ENCODE measurements at regions not wholly inside any gene's neighbourhood (a gene's known extent, or its start where the extent isn't known, plus 50 kb on each side); places are given as distances from the start of the nearest gene placed in this dataset.
"Not testable (repeated sequence)": the region's sequence is repeated elsewhere in the genome, so short reads cannot be mapped to it uniquely, and the experiment has no call there.

- DNase-seq (ENCODE audit: low spot score): no peak
These were observed 1898.0 kb upstream of the PCDH7 start for GRCh38 chr4:28822163-28822562.

GRCh38 chr4:28827866-28828265 is 1892.3 kb upstream of the PCDH7 start:
- DNase-seq (ENCODE audit: low spot score): no peak

GRCh38 chr4:28831867-28832266 is 1888.3 kb upstream of the PCDH7 start:
- no peak for DNase-seq (ENCODE audit: low spot score)

GRCh38 chr4:28832444-28832843 is 1887.7 kb upstream of the PCDH7 start:
- DNase-seq (ENCODE audit: low spot score): no peak

GRCh38 chr4:28834120-28834519 is 1886.0 kb upstream of the PCDH7 start:
- no peak for DNase-seq (ENCODE audit: low spot score)

- no peak for DNase-seq (ENCODE audit: low spot score)
These were observed 1884.7 kb upstream of the PCDH7 start for GRCh38 chr4:28835501-28835900.

- DNase-seq (ENCODE audit: low spot score): no peak
These were observed 1877.9 kb upstream of the PCDH7 start for GRCh38 chr4:28842271-28842670.

- no peak for DNase-seq (ENCODE audit: low spot score)
These were observed 1875.0 kb upstream of the PCDH7 start for GRCh38 chr4:28845158-28845557.

GRCh38 chr4:28857028-28857427 is 1863.1 kb upstream of the PCDH7 start:
- not testable (repeated sequence) for DNase-seq (ENCODE audit: low spot score)

GRCh38 chr4:28868841-28869240 is 1851.3 kb upstream of the PCDH7 start:
- DNase-seq (ENCODE audit: low spot score): no peak

GRCh38 chr4:28879178-28879577 is 1841.0 kb upstream of the PCDH7 start:
- no peak for DNase-seq (ENCODE audit: low spot score)

- no peak for DNase-seq (ENCODE audit: low spot score)
These were observed 1840.3 kb upstream of the PCDH7 start for GRCh38 chr4:28879900-28880299.

GRCh38 chr4:28883211-28883610 is 1837.0 kb upstream of the PCDH7 start:
- no peak for DNase-seq (ENCODE audit: low spot score)

- no peak for DNase-seq (ENCODE audit: low spot score)
These were observed 1833.2 kb upstream of the PCDH7 start for GRCh38 chr4:28886934-28887333.

GRCh38 chr4:28890949-28891775 is 1829.0 kb upstream of the PCDH7 start:
- DNase-seq (ENCODE audit: low spot score): no peak

GRCh38 chr4:28913466-28913865 is 1806.7 kb upstream of the PCDH7 start:
- DNase-seq (ENCODE audit: low spot score): no peak

GRCh38 chr4:28916585-28916984 is 1803.6 kb upstream of the PCDH7 start:
- DNase-seq (ENCODE audit: low spot score): no peak

- DNase-seq (ENCODE audit: low spot score): no peak
These were observed 1801.3 kb upstream of the PCDH7 start for GRCh38 chr4:28918871-28919270.

- DNase-seq (ENCODE audit: low spot score): no peak
These were observed 1798.3 kb upstream of the PCDH7 start for GRCh38 chr4:28921886-28922285.

GRCh38 chr4:28926156-28926555 is 1794.0 kb upstream of the PCDH7 start:
- DNase-seq (ENCODE audit: low spot score): no peak

GRCh38 chr4:28942631-28943030 is 1777.5 kb upstream of the PCDH7 start:
- no peak for DNase-seq (ENCODE audit: low spot score)

GRCh38 chr4:28947374-28947773 is 1772.8 kb upstream of the PCDH7 start:
- DNase-seq (ENCODE audit: low spot score): no peak

GRCh38 chr4:28948501-28948900 is 1771.7 kb upstream of the PCDH7 start:
- DNase-seq (ENCODE audit: low spot score): no peak

- no peak for DNase-seq (ENCODE audit: low spot score)
These were observed 1753.2 kb upstream of the PCDH7 start for GRCh38 chr4:28966982-28967381.
